ENCODE measurements at regions not wholly inside any gene's neighbourhood (a gene's known extent, or its start where the extent isn't known, plus 50 kb on each side); places are given as distances from the start of the nearest gene placed in this dataset.

GRCh38 chr5:164139423-164139822 is 634.0 kb downstream of the MAT2B start:
- TF ChIP-seq POLR2A (IDR thresholded peaks at IDR 0.05) = no peak
- no peak for TF ChIP-seq CTCF (IDR thresholded peaks at IDR 0.05)
